ENCODE measurements at regions not wholly inside any gene's neighbourhood (a gene's known extent, or its start where the extent isn't known, plus 50 kb on each side); places are given as distances from the start of the nearest gene placed in this dataset.

DNA sequence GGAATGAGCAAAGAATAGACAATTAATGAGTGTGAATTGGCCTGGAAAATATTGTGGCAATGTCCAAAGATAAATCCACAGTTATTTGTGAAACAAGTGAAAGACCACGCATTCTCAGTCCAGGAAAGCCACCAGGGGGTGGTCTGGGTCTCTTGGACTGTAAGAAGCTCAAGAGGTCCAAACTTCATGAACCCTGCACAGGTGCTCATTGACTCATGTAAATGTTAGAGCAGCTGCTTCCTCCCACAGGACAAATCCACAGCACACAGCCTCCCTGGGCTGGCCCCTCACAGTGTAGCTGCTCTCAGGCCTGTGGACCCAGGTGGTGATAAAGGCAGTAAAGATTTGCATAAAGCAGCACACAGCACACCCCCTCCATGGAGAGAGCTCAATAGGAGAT is 114.0 kb downstream of the ZNF280B start:
- Histone ChIP-seq H3K4me1 (no peaks in the 10 kb centered on the region), H3K36me3 (no peaks in the 10 kb centered on the region), H3K27me3 (no peaks in the 10 kb centered on the region), H3K9me3 (peaks cover 0 to 10% of the 10 kb centered on the region in 2 donors), H3K4me3 (no peak overlapping the region), H3K27ac (no peak overlapping the region)
- TF ChIP-seq, protein P1, sequence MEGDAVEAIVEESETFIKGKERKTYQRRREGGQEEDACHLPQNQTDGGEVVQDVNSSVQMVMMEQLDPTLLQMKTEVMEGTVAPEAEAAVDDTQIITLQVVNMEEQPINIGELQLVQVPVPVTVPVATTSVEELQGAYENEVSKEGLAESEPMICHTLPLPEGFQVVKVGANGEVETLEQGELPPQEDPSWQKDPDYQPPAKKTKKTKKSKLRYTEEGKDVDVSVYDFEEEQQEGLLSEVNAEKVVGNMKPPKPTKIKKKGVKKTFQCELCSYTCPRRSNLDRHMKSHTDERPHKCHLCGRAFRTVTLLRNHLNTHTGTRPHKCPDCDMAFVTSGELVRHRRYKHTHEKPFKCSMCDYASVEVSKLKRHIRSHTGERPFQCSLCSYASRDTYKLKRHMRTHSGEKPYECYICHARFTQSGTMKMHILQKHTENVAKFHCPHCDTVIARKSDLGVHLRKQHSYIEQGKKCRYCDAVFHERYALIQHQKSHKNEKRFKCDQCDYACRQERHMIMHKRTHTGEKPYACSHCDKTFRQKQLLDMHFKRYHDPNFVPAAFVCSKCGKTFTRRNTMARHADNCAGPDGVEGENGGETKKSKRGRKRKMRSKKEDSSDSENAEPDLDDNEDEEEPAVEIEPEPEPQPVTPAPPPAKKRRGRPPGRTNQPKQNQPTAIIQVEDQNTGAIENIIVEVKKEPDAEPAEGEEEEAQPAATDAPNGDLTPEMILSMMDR (IDR thresholded peaks at IDR 0.05): no peak
- DNase-seq (ENCODE audit: low spot score in 2 of 2): no peak
- intact Hi-C loops (cut with DNase I): no loop called here

DNA sequence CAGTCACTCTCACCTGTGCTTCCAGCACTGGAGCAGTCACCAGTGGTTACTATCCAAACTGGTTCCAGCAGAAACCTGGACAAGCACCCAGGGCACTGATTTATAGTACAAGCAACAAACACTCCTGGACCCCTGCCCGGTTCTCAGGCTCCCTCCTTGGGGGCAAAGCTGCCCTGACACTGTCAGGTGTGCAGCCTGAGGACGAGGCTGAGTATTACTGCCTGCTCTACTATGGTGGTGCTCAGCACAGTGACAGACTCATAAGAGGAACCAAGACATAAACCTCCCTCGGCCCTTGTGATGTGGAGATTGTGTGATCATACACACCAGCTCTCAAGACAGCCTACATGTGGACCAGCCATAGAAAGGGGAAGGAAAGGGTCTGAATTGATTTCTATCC is 113.3 kb downstream of the ZNF280B start:
- TF ChIP-seq, protein P1 (IDR thresholded peaks at IDR 0.05): no peak
- H3K4me3 ChIP-seq: no peak overlapping the region
- H3K27me3 ChIP-seq: no peaks in the 10 kb centered on the region
- no peaks in the 10 kb centered on the region for H3K4me1 ChIP-seq
- no peak overlapping the region for H3K27ac ChIP-seq
- peaks cover 0 to 10% of the 10 kb centered on the region in 2 donors for H3K9me3 ChIP-seq
- DNase-seq (ENCODE audit: low spot score in 2 of 2): no peak
- intact Hi-C loops (cut with DNase I): no loop called here
- H3K36me3 ChIP-seq: no peaks in the 10 kb centered on the region

DNA sequence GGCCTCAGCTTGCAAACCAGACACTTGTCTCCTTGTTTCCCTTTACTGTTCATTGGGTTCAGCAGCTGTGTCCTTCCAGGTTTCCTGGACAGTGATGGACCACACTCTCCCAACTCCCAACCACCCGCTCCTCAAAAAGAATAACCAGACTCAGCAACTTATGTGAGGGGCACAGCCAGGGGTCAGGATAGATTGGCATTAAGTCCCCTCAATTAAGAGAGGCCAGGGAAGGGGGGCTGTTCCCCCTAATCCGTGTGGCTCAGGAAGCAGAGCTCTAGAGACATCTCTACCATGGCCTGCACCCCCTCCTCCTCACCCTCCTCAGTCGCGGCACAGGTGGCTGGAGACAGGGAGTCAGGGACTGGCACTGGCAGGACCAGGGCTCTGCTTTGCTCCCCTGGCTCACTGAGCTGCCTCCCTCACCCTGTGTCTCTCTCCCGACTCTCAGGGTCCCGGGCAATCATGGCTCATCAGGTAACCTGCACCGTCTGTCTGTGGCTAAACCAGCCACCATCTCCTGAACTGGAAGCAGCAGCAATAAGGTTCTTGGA is 111.7 kb downstream of the ZNF280B start:
- DNase-seq (ENCODE audit: low spot score in 2 of 2): no peak
- Histone ChIP-seq H3K4me3 (no peak overlapping the region), H3K27me3 (no peaks in the 10 kb centered on the region), H3K4me1 (no peaks in the 10 kb centered on the region), H3K27ac (no peak overlapping the region), H3K36me3 (no peaks in the 10 kb centered on the region), H3K9me3 (peaks cover 0 to 10% of the 10 kb centered on the region in 2 donors)
- TF ChIP-seq, protein P1 (IDR thresholded peaks at IDR 0.05): no peak
- intact Hi-C loops (cut with DNase I): no loop called here

DNA sequence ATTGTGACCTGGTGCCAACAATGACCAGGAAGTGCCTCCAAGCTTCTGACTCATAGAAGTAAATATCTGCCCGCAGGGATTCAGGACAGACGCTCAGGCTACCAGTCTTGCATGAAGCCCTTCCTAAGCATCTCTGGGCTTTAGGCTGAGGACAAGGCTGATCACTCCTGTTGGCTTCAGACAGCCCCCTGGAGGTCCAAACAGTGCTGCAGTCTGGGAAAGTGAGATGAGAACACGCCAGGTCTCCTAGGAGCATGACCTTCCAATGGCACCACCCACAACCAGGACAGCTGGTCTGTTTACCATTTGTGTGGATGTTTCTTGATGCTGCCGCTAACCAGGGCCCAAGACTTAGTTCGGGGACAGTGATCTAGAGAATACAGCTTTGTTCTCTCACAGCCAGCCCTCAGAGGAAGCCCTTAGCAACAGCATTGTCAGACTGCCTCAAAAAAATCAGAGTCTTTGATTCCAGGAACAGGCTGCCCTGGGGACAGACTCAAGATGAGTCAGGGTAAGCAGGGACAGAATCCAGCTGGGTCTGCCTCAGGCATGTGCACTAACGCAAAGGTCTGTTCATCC is 111.2 kb downstream of the ZNF280B start:
- H3K36me3 ChIP-seq: no peaks in the 10 kb centered on the region
- no peak overlapping the region for H3K27ac ChIP-seq
- TF ChIP-seq, protein P1 (IDR thresholded peaks at IDR 0.05): no peak
- H3K4me3 ChIP-seq: no peak overlapping the region
- H3K9me3 ChIP-seq: peaks cover 0 to 10% of the 10 kb centered on the region in 2 donors
- no peaks in the 10 kb centered on the region for H3K4me1 ChIP-seq
- H3K27me3 ChIP-seq: no peaks in the 10 kb centered on the region
- intact Hi-C loops (cut with DNase I): no loop called here
- no peak for DNase-seq (ENCODE audit: low spot score in 2 of 2)

DNA sequence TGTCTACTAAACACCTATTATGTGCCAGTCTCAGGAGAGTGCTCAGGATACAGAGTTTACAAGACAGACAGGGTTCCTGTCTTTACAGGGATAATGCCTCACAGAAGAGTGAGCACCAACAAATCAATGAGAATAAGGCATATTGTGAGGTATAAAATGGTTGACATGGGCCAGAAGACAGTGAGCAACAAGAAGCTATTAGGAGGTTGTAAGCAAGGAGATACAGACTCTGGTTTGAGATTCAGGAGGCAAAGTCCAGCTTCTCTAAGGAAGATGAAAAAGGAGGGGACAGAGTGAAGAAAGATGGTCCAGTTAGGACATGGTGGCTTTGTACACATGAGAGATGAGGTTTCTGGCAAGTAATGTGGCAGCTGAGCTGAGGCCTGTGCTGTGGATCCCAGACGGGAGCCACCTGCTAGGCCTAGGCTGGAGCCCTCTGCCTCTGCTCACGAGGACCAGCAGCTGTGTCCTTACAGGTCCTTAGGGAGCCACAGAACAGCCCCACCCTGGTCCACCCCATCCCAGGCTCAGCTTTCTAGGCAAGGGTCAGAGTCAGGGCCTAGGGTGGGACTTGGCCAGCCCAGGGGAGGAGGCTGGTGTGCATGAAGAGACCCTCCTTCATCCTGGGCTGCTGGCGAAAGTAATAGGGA is 110.5 kb downstream of the ZNF280B start:
- no peak overlapping the region for H3K27ac ChIP-seq
- H3K9me3 ChIP-seq: peaks cover 0 to 10% of the 10 kb centered on the region in 2 donors
- no peaks in the 10 kb centered on the region for H3K36me3 ChIP-seq
- H3K27me3 ChIP-seq: no peaks in the 10 kb centered on the region
- no peak overlapping the region for H3K4me3 ChIP-seq
- H3K4me1 ChIP-seq: no peaks in the 10 kb centered on the region
- intact Hi-C loops (cut with DNase I): no loop called here
- DNase-seq (ENCODE audit: low spot score in 2 of 2): no peak
- TF ChIP-seq, protein P1 (IDR thresholded peaks at IDR 0.05): no peak

Measured in ascending aorta (tissue), 2 donors.